Esophagus (tissue), 2 donors: ENCODE measurements at regions not wholly inside any gene's neighbourhood (a gene's known extent, or its start where the extent isn't known, plus 50 kb on each side); places are given as distances from the start of the nearest gene placed in this dataset.

ENCODE experiments used
- H3K27ac ChIP-seq, 2 donors: one replicate each; pipeline ENCODE4 v1.5.1; 2013; ENCODE audit warnings: low read depth in 2 of 2, mild to moderate bottlenecking in 2 of 2, inconsistent platforms in 1 of 2, low read length in 1 of 2, moderate library complexity in 1 of 2
- H3K27me3 ChIP-seq, 2 donors: one replicate each; pipeline ENCODE4 v1.6.1; 2013; ENCODE audit warnings: low read length in 2 of 2, control low read depth in 1 of 2, mild to moderate bottlenecking in 1 of 2; ENCODE audit not compliant: insufficient read depth in 2 of 2, control insufficient read depth in 1 of 2
- H3K36me3 ChIP-seq, 2 donors: one replicate each; pipeline ENCODE4 v1.6.1; 2013; ENCODE audit warnings: low read length in 1 of 2; ENCODE audit not compliant: control insufficient read depth in 2 of 2, insufficient read depth in 2 of 2
- H3K4me1 ChIP-seq, 2 donors: one replicate each; pipeline ENCODE4 v1.6.1; 2013; ENCODE audit warnings: low read length in 1 of 2; ENCODE audit not compliant: control insufficient read depth in 2 of 2, insufficient read depth in 2 of 2
- H3K4me3 ChIP-seq, 2 donors: one replicate each; pipeline ENCODE4 v1.5.1; 2013; ENCODE audit warnings: low read length in 2 of 2, mild to moderate bottlenecking in 2 of 2, low read depth in 1 of 2, moderate library complexity in 1 of 2
- H3K9me3 ChIP-seq, 2 donors: one replicate each; pipeline ENCODE4 v1.6.1; 2013; ENCODE audit warnings: mild to moderate bottlenecking in 2 of 2, low read depth in 1 of 2, low read length in 1 of 2, moderate library complexity in 1 of 2; ENCODE audit not compliant: control insufficient read depth in 2 of 2, insufficient read depth in 1 of 2
- WGBS, 2 donors: extraction: QIAGEN DNeasy Blood & Tissue Kit; methylation state at CpG; one replicate each; pipeline ENCODE4 v1.1.7; 2013; 5-methylcytosine and 5-hydroxymethylcytosine counted together
- donor health status: healthy with polysubstance abuse.
- donor health status: Bipolar disorder and iron deficiency.

DNA sequence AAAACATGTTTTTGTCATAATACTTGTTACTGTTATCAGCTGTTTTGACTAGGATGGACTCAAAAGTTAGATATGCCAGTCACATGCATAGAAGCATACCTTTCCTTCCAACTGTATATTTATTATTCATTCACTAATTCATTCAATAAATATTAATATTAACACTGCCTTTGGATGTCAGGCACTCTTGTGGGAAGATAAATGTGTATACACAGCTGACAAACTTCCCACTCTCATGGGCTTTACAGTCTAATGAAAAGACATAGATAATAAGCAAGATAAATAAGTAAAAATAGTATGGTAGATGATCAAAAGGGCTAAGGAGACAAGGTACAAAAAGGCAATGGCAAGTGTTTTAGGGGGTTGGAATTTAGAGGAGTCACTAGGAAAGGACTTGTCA, 180.1 kb upstream of the SMIM30 start:
- Histone ChIP-seq H3K27ac (no peak overlapping the region), H3K9me3 (peaks cover 0 to 3% of the 10 kb centered on the region in 2 donors), H3K27me3 (no peaks in the 10 kb centered on the region), H3K4me3 (no peak overlapping the region), H3K36me3 (no peaks in the 10 kb centered on the region), H3K4me1 (no peaks in the 10 kb centered on the region)

GRCh38 chr7:113294750-113295149, 176.4 kb upstream of the SMIM30 start:
- 85 to 88% methylated on average over 3 of the region's 3 CpGs for WGBS, 2 donors
- Histone ChIP-seq H3K36me3 (no peaks in the 10 kb centered on the region), H3K9me3 (peaks cover 0 to 3% of the 10 kb centered on the region in 2 donors), H3K27me3 (no peaks in the 10 kb centered on the region), H3K4me1 (no peaks in the 10 kb centered on the region), H3K27ac (no peak overlapping the region), H3K4me3 (no peak overlapping the region)

DNA sequence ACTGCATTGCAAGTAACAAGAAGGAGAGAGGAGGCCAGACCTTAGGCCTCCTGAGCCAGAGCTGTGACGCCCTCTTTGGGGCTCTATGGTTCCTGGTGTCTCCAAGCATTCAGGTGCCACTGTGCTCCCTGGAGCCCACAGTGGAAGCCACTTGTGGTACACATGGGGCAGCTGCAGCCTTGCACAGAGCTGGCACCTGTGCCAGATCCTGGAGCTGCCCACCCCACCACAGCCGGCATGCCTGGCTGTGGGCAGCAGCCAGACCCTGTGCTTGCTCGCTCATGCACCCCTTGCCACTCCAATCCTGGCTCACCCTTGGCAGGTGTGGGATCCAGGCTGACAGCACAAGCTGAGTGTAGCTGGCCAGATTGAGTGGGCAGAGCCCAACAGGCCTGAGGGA, 173.8 kb upstream of the SMIM30 start:
- 85 to 93% methylated on average over 3 of the region's 3 CpGs for WGBS, 2 donors
- H3K27me3 ChIP-seq = no peaks in the 10 kb centered on the region
- no peaks in the 10 kb centered on the region for H3K4me1 ChIP-seq
- H3K36me3 ChIP-seq = no peaks in the 10 kb centered on the region
- H3K9me3 ChIP-seq = peaks cover 0 to 3% of the 10 kb centered on the region in 2 donors
- no peak overlapping the region for H3K27ac ChIP-seq
- H3K4me3 ChIP-seq = no peak overlapping the region

DNA sequence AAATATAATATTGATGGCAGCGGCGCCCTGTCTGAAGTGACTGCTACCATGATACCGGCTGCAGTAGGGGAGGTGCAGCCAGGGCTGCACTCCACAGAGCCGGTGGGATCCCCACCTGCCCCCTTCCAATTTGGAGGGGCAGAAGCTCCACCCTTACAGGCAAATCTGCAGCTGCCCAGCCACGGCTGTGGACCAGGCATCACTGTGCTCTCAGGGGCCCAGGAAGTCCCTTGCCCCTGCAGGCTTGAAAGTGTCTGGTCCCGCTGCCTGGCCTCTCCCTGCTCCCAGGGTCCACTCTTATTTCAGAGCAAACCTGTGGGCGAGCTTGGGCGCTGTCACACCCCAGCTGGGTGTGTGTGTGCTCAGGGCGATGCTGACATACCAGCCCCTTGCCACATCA, 172.7 kb upstream of the SMIM30 start:
- Histone ChIP-seq H3K4me1 (no peaks in the 10 kb centered on the region), H3K4me3 (no peak overlapping the region), H3K9me3 (peaks cover 0 to 3% of the 10 kb centered on the region in 2 donors), H3K36me3 (no peaks in the 10 kb centered on the region), H3K27ac (no peak overlapping the region), H3K27me3 (no peaks in the 10 kb centered on the region)
- 92 to 93% methylated on average over 9 of the region's 9 CpGs for WGBS, 2 donors

GRCh38 chr7:113289140-113289740, 170.9 kb upstream of the SMIM30 start:
- 51 to 52% methylated on average over 4 of the region's 4 CpGs for WGBS, 2 donors
- Histone ChIP-seq H3K4me3 (no peak overlapping the region), H3K27ac (no peak overlapping the region), H3K9me3 (no peaks in the 10 kb centered on the region), H3K4me1 (no peaks in the 10 kb centered on the region), H3K27me3 (no peaks in the 10 kb centered on the region), H3K36me3 (no peaks in the 10 kb centered on the region)

- Histone ChIP-seq H3K27me3 (no peaks in the 10 kb centered on the region), H3K4me1 (no peaks in the 10 kb centered on the region), H3K4me3 (no peak overlapping the region), H3K9me3 (no peaks in the 10 kb centered on the region), H3K36me3 (no peaks in the 10 kb centered on the region), H3K27ac (no peak overlapping the region)
- 84 to 87% methylated on average over 3 of the region's 3 CpGs for WGBS, 2 donors
These were observed 167.1 kb upstream of the SMIM30 start for GRCh38 chr7:113285411-113285810.

- H3K4me3 ChIP-seq = no peak overlapping the region
- no peaks in the 10 kb centered on the region for H3K4me1 ChIP-seq
- no peaks in the 10 kb centered on the region for H3K9me3 ChIP-seq
- H3K27ac ChIP-seq = no peak overlapping the region
- no peaks in the 10 kb centered on the region for H3K27me3 ChIP-seq
- no peaks in the 10 kb centered on the region for H3K36me3 ChIP-seq
These were observed 165.5 kb upstream of the SMIM30 start for GRCh38 chr7:113283861-113284260.

DNA sequence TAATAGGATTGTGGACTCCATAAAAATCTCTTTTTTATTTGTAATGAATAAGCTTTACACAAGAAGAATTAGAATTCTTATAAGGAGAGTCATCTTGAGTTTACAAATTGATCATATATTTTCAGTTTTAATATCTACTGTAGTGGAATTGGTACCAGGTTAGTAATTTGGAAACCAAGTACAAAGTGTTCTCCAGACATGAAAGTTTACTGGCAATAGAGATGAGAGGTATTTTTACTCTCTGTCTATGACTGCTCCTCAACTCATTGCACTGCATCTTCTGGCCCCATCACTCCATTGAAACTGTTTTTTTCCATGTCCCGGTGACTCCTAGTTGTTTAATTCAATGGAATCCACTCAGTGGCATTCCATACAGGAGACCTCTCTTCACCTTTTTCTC, 164.5 kb upstream of the SMIM30 start:
- no peak overlapping the region for H3K4me3 ChIP-seq
- H3K36me3 ChIP-seq = no peaks in the 10 kb centered on the region
- no peaks in the 10 kb centered on the region for H3K27me3 ChIP-seq
- WGBS, 2 donors = 75 to 82% methylated on average over 1 of the region's 1 CpG
- H3K27ac ChIP-seq = no peak overlapping the region
- H3K9me3 ChIP-seq = no peaks in the 10 kb centered on the region
- no peaks in the 10 kb centered on the region for H3K4me1 ChIP-seq

- H3K27ac ChIP-seq = no peak overlapping the region
- H3K4me1 ChIP-seq = no peaks in the 10 kb centered on the region
- no peaks in the 10 kb centered on the region for H3K27me3 ChIP-seq
- H3K36me3 ChIP-seq = no peaks in the 10 kb centered on the region
- H3K9me3 ChIP-seq = no peaks in the 10 kb centered on the region
- no peak overlapping the region for H3K4me3 ChIP-seq
- 60% methylated on average over 2 of the region's 2 CpGs for WGBS, 2 donors
These were observed 162.9 kb upstream of the SMIM30 start for GRCh38 chr7:113281223-113281622.

DNA sequence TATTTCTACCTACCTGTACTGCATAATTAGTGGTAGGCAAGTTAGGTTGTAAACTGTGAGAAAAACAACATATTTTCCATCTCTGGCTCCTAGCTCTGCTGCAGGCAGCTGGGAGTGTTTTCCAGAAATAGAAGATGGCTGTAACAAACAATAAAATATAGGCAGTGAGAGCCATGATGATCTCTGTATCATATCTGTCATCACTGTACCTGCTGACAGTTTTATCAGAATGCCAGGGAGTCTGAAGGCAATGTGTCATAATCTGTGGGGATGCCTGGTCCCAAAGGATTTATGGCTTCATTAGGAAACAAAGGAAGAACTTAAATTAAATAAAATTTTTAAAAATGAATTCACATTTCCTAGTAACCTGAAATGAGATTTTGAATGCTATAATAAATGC, 160.9 kb upstream of the SMIM30 start:
- Histone ChIP-seq H3K4me1 (no peaks in the 10 kb centered on the region), H3K36me3 (no peaks in the 10 kb centered on the region)

More for the DNA sequence above, 160.9 kb upstream of the SMIM30 start:
- Histone ChIP-seq H3K9me3 (no peaks in the 10 kb centered on the region), H3K27ac (no peak overlapping the region), H3K27me3 (no peaks in the 10 kb centered on the region), H3K4me3 (no peak overlapping the region)
